ENCODE measurements at regions not wholly inside any gene's neighbourhood (a gene's known extent, or its start where the extent isn't known, plus 50 kb on each side); places are given as distances from the start of the nearest gene placed in this dataset.

DNA sequence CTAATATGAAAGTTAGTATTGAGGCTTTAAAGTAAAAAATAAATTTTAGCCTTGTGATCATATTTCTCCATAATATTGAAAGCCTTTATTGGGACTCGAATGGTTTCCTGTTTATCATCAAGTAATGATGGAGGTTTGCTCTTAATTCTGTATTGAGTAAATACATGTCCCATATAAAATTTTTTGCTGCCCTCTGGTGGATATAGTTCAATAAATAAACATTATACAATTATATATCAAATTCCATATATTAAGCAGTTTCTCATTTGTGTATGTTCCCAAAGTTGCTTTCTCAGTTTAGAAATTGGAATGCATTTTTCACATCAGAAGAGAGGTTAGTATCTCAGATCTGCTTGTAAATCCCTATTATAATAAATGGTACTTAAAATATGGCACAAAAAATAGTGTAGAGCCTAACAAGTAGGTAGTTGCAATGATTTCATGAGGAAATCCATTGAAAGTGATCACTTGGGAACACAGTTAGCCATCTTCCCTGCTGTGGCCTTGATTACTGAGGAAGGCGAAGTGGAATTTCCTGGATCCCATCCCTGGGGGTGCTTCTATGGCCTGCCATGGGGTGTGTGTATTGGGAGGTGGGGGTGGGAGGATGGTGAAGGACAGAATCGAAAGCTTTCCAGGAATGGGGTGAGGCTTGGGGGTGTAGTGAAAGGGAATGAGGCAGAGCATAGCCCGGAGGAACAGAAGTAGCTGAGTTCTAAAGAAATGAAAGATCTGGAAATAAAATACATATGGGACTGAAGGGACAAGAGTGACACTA is 84.1 kb upstream of the C21orf91 start:
- H3K4me3 Mint-ChIP-seq = no peak overlapping the region
- H3K9me3 Mint-ChIP-seq = peaks cover 21% of the 10 kb centered on the region
- H3K4me1 Mint-ChIP-seq = peaks cover 17% of the 10 kb centered on the region
- peaks cover 6% of the 10 kb centered on the region for H3K36me3 Mint-ChIP-seq
- no peak for DNase-seq (ENCODE audit: low spot score in 2 of 2, unreplicated experiment in 2 of 2)
- H3K27me3 Mint-ChIP-seq (ENCODE audit: low read depth) = no peaks in the 10 kb centered on the region
- TF ChIP-seq, protein P1, sequence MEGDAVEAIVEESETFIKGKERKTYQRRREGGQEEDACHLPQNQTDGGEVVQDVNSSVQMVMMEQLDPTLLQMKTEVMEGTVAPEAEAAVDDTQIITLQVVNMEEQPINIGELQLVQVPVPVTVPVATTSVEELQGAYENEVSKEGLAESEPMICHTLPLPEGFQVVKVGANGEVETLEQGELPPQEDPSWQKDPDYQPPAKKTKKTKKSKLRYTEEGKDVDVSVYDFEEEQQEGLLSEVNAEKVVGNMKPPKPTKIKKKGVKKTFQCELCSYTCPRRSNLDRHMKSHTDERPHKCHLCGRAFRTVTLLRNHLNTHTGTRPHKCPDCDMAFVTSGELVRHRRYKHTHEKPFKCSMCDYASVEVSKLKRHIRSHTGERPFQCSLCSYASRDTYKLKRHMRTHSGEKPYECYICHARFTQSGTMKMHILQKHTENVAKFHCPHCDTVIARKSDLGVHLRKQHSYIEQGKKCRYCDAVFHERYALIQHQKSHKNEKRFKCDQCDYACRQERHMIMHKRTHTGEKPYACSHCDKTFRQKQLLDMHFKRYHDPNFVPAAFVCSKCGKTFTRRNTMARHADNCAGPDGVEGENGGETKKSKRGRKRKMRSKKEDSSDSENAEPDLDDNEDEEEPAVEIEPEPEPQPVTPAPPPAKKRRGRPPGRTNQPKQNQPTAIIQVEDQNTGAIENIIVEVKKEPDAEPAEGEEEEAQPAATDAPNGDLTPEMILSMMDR (IDR thresholded peaks at IDR 0.05; ENCODE audit: unreplicated experiment) = peak; percentile 42
- no peak overlapping the region for H3K27ac Mint-ChIP-seq

DNA sequence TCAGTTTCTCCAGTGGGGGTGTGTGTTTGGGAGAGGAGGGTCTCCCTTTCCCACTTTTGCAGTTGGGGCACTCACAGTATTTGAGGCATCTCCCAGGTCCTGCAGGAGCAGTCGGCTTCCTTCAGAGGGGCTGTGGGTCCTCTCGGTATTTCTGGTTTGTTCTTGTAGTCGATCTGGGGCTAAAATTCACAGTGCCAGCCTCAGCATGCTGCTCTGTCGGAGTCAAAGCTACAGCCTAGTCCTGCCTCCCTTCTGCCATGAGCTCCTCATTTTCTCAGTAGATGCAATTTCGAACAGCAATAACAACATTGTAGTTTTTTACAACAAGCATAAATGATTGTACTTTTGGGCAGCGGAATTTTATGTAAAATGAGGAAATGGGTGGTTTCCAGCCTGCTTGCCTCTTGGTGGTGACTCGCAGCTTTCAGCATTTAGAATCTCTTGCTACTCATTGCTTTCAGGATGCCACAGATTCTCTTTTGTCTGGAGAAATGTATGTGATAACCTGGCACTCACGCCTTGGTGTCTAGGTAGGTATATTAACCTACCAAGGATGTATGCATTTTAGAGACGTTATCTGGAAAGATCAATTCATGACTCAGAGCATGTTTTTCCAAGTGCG is 82.4 kb upstream of the C21orf91 start:
- H3K27ac Mint-ChIP-seq = peak overlapping the region; percentile 62
- H3K36me3 Mint-ChIP-seq = peaks cover 6% of the 10 kb centered on the region
- no peak overlapping the region for H3K4me3 Mint-ChIP-seq
- H3K9me3 Mint-ChIP-seq = peaks cover 36% of the 10 kb centered on the region
- TF ChIP-seq, protein P1 (IDR thresholded peaks at IDR 0.05; ENCODE audit: unreplicated experiment) = no peak
- H3K4me1 Mint-ChIP-seq = peaks cover 17% of the 10 kb centered on the region
- no peaks in the 10 kb centered on the region for H3K27me3 Mint-ChIP-seq (ENCODE audit: low read depth)
- DNase-seq (ENCODE audit: low spot score in 2 of 2, unreplicated experiment in 2 of 2) = no peak

DNA sequence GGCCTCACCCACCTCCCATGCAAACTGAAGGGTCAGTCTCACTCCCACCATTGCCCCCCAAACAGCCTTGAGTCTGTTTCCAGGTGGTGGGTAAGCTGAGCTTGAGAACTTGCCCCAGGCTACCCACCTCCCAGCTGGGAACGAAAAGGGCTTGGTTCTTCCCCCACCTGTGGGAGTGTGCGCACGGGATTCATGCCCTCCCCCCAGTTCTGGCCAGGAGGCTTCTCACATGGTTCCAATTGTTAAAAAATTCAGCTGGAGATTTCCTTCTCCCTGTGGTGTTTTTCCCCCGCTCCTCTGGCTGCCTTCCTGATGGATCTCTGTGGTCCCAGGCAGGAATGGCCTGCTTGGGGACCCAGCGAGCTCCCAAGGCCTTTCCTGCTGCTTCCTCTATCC is 81.8 kb upstream of the C21orf91 start:
- no peak for DNase-seq (ENCODE audit: low spot score in 2 of 2, unreplicated experiment in 2 of 2)
- Mint-ChIP-seq H3K4me1 (peaks cover 17% of the 10 kb centered on the region), H3K27ac (no peak overlapping the region)

DNA sequence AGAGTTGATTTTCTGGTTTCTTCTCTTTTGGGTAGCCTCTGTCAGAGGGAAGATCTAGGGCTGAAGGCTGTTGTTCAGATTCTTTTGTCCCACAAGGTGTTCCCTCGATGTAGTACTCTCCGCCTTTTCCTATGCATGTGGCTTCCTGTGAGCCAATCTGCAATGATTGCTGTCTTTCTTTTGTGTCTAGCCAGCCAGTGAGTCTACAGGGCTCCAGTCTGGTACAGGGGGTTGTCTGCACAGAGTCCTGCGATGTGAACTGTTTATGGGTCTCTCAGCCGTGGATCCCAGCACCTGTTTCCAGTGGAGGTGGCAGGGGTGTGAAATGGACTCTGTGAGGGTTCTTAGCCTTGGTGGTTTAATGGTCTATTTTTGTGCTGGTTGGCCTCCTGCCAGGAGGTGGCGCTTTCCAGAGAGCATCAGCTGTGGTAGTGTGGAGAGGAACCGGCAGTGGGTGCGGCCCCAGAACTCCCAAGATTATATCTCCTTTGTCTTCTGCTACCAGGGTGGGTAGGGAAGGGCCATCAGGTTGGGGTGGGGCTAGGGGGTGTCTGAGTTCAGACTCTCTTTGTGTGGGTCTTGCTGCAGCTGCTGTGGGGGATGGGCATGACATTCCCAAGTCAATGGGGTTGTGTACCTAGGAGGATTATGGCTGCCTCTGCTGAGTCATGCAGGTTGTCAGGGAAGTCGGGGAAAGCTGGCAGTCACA is 81.3 kb upstream of the C21orf91 start:
- H3K27ac Mint-ChIP-seq = no peak overlapping the region

More for the DNA sequence above, 81.8 kb upstream of the C21orf91 start:
- H3K27me3 Mint-ChIP-seq (ENCODE audit: low read depth) = no peaks in the 10 kb centered on the region
- TF ChIP-seq, protein P1 (IDR thresholded peaks at IDR 0.05; ENCODE audit: unreplicated experiment) = no peak
- peaks cover 6% of the 10 kb centered on the region for H3K36me3 Mint-ChIP-seq
- H3K4me3 Mint-ChIP-seq = no peak overlapping the region
- H3K9me3 Mint-ChIP-seq = peaks cover 42% of the 10 kb centered on the region

DNA sequence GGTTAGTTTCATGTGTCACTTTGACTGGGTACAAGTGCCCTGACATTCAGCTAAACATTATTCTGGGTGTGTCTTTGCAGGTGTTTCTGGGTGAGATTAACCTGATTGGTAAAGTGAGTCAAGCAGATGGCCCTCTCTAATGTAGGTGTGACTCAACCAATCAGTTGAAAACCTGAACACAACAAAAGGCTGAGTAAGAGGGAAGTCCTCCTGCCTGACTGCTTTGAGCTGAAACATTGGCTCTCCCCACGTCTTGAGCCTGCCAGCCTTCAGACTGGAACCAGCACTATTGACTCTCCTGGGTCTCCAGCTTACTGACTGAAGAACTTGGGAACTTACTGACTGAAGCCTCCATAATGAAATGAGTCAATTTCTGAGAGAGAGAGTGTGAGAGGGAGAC is 70.0 kb upstream of the C21orf91 start:
- Mint-ChIP-seq H3K36me3 (no peaks in the 10 kb centered on the region), H3K27ac (no peak overlapping the region), H3K9me3 (no peaks in the 10 kb centered on the region), H3K4me3 (no peak overlapping the region), H3K4me1 (no peaks in the 10 kb centered on the region), H3K27me3 (ENCODE audit: low read depth) (peaks cover 21% of the 10 kb centered on the region)
- TF ChIP-seq, protein P1 (IDR thresholded peaks at IDR 0.05; ENCODE audit: unreplicated experiment) = no peak
- DNase-seq (ENCODE audit: low spot score in 2 of 2, unreplicated experiment in 2 of 2) = no peak

More for the DNA sequence above, 81.3 kb upstream of the C21orf91 start:
- DNase-seq (ENCODE audit: low spot score in 2 of 2, unreplicated experiment in 2 of 2) = no peak
- peaks cover 6% of the 10 kb centered on the region for H3K36me3 Mint-ChIP-seq
- TF ChIP-seq, protein P1 (IDR thresholded peaks at IDR 0.05; ENCODE audit: unreplicated experiment) = no peak
- no peak overlapping the region for H3K4me3 Mint-ChIP-seq
- peaks cover 17% of the 10 kb centered on the region for H3K4me1 Mint-ChIP-seq
- H3K9me3 Mint-ChIP-seq = peaks cover 47% of the 10 kb centered on the region
- no peaks in the 10 kb centered on the region for H3K27me3 Mint-ChIP-seq (ENCODE audit: low read depth)

All from mesothelial cell of epicardium (in vitro differentiated cells).